GM18870 (cell line): ENCODE measurements at regions not wholly inside any gene's neighbourhood (a gene's known extent, or its start where the extent isn't known, plus 50 kb on each side); places are given as distances from the start of the nearest gene placed in this dataset.

Source experiments
- ATAC-seq: cut with Tn5 transposase; IDR thresholded peaks from one replicate; pipeline ENCODE4 v1.9.1; 2021; ENCODE audit warnings: moderate library complexity; ENCODE audit not compliant: unreplicated experiment

- ATAC-seq, result no peak
These were observed 213.9 kb downstream of the SOX4 start for GRCh38 chr6:21807299-21808044.

GRCh38 chr6:21808045-21808470, 214.5 kb downstream of the SOX4 start:
- no peak for ATAC-seq

GRCh38 chr6:21808551-21809242, 215.1 kb downstream of the SOX4 start:
- ATAC-seq, result no peak

- no peak for ATAC-seq
These were observed 217.9 kb downstream of the SOX4 start for GRCh38 chr6:21811484-21811883.

GRCh38 chr6:21816231-21816630, 222.7 kb downstream of the SOX4 start:
- no peak for ATAC-seq

GRCh38 chr6:21820442-21820841, 226.9 kb downstream of the SOX4 start:
- no peak for ATAC-seq

- ATAC-seq, result no peak
These were observed 229.8 kb downstream of the SOX4 start for GRCh38 chr6:21823371-21823770.

GRCh38 chr6:21824431-21825177, 231.1 kb downstream of the SOX4 start:
- no peak for ATAC-seq

- no peak for ATAC-seq
These were observed 232.5 kb downstream of the SOX4 start for GRCh38 chr6:21826023-21826422.

- no peak for ATAC-seq
These were observed 233.4 kb downstream of the SOX4 start for GRCh38 chr6:21826904-21827303.

- ATAC-seq, result no peak
These were observed 234.1 kb downstream of the SOX4 start for GRCh38 chr6:21827425-21828202.

- ATAC-seq, result no peak
These were observed 235.2 kb downstream of the SOX4 start for GRCh38 chr6:21828704-21829103.

- ATAC-seq, result no peak
These were observed 235.6 kb downstream of the SOX4 start for GRCh38 chr6:21829126-21829525.

- no peak for ATAC-seq
These were observed 238.2 kb downstream of the SOX4 start for GRCh38 chr6:21831521-21832291.

- ATAC-seq, result no peak
These were observed 242.7 kb downstream of the SOX4 start for GRCh38 chr6:21836277-21836676.

- no peak for ATAC-seq
These were observed 243.3 kb downstream of the SOX4 start for GRCh38 chr6:21836772-21837425.

GRCh38 chr6:21840428-21840827, 246.9 kb downstream of the SOX4 start:
- no peak for ATAC-seq

- ATAC-seq, result no peak
These were observed 249.5 kb downstream of the SOX4 start for GRCh38 chr6:21842875-21843645.
